SK-N-SH treated with all-trans-retinoic acid at 6 μM for 48 hours (cell line): ENCODE measurements at regions not wholly inside any gene's neighbourhood (a gene's known extent, or its start where the extent isn't known, plus 50 kb on each side); places are given as distances from the start of the nearest gene placed in this dataset.

Source experiments
- ATAC-seq: fragments of 200-7000 bp; cut with Tn5 transposase; 3 replicates; pipeline ENCODE4 v1.9.1; 2020; ENCODE audit warnings: mild to moderate bottlenecking, moderate library complexity
- ARNTL ChIP-seq: fragments of 450-650 bp; formaldehyde crosslinking; IDR thresholded peaks from 2 replicates; pipeline ENCODE4 v1.5.0; 2020; ENCODE audit warnings: low read depth, mild to moderate bottlenecking, moderate library complexity, borderline replicate concordance
- BACH2 ChIP-seq: fragments of 250-450 bp; sonication (Bioruptor Pico); IDR thresholded peaks from 2 replicates; pipeline ENCODE4 v1.9.0; 2021; ENCODE audit warnings: mild to moderate bottlenecking, borderline replicate concordance
- CSDC2 ChIP-seq: fragments of 250-450 bp; sonication (Bioruptor Pico); IDR thresholded peaks from 2 replicates; pipeline ENCODE4 v1.5.0; 2020; ENCODE audit warnings: mild to moderate bottlenecking, moderate library complexity
- ESRRG ChIP-seq: fragments of 250-450 bp; sonication (Bioruptor Pico); IDR thresholded peaks from 2 replicates; pipeline ENCODE4 v1.6.1; 2021; ENCODE audit warnings: mild to moderate bottlenecking
- GLIS3 ChIP-seq: fragments of 250-450 bp; sonication (Bioruptor Pico); IDR thresholded peaks from 2 replicates; pipeline ENCODE4 v1.5.0; 2020; ENCODE audit warnings: mild to moderate bottlenecking, moderate library complexity
- ISL1 ChIP-seq: fragments of 250-450 bp; sonication (Bioruptor Pico); IDR thresholded peaks from 2 replicates; pipeline ENCODE4 v2.1.2; 2022; ENCODE audit warnings: mild to moderate bottlenecking, moderate library complexity
- OSR1 ChIP-seq: fragments of 250-450 bp; sonication (Bioruptor Pico); IDR thresholded peaks from 2 replicates; pipeline ENCODE4 v1.8.0; 2022; ENCODE audit warnings: moderate library complexity, mild to moderate bottlenecking, inconsistent platforms
- PATZ1 ChIP-seq: fragments of 250-450 bp; sonication (Bioruptor Pico); IDR thresholded peaks from 2 replicates; pipeline ENCODE4 v1.8.0; 2020; ENCODE audit warnings: mild to moderate bottlenecking, moderate library complexity, borderline replicate concordance
- PPARA ChIP-seq: fragments of 250-450 bp; sonication (Bioruptor Pico); IDR thresholded peaks from 2 replicates; pipeline ENCODE4 v1.5.0; 2020; ENCODE audit warnings: mild to moderate bottlenecking, borderline replicate concordance
- SNAI2 ChIP-seq: fragments of 250-450 bp; sonication (Bioruptor Pico); IDR thresholded peaks from 2 replicates; pipeline ENCODE4 v1.5.0; 2020; ENCODE audit warnings: mild to moderate bottlenecking, moderate library complexity
- TCF4 ChIP-seq: fragments of 250-450 bp; sonication (Bioruptor Pico); IDR thresholded peaks from 2 replicates; pipeline ENCODE4 v1.8.0; 2021; ENCODE audit warnings: mild to moderate bottlenecking, moderate library complexity, borderline replicate concordance
- TOX ChIP-seq: fragments of 250-450 bp; sonication (Bioruptor Pico); IDR thresholded peaks from 2 replicates; pipeline ENCODE4 v1.8.0; 2021; ENCODE audit warnings: mild to moderate bottlenecking, moderate library complexity, borderline replicate concordance
- TSHZ2 ChIP-seq: fragments of 250-450 bp; sonication (Bioruptor Pico); IDR thresholded peaks from 2 replicates; pipeline ENCODE4 v1.5.0; 2020; ENCODE audit warnings: mild to moderate bottlenecking, moderate library complexity
- ZC3H10 ChIP-seq: fragments of 250-450 bp; sonication (Bioruptor Pico); IDR thresholded peaks from 2 replicates; pipeline ENCODE4 v1.5.1; 2021; ENCODE audit warnings: mild to moderate bottlenecking, moderate library complexity
- ZFP3 ChIP-seq: fragments of 250-450 bp; sonication (Bioruptor Pico); IDR thresholded peaks from 2 replicates; pipeline ENCODE4 v1.5.0; 2020; ENCODE audit warnings: mild to moderate bottlenecking, moderate library complexity
- ZFP30 ChIP-seq: fragments of 450-650 bp; formaldehyde crosslinking; IDR thresholded peaks from 2 replicates; pipeline ENCODE4 v1.5.0; 2022; ENCODE audit warnings: mild to moderate bottlenecking, moderate library complexity
- ZNF565 ChIP-seq: fragments of 450-650 bp; formaldehyde crosslinking; conservative IDR thresholded peaks from 2 replicates; pipeline ENCODE4 v1.5.0; 2020; ENCODE audit warnings: low read depth, mild to moderate bottlenecking, moderate library complexity
- ZNF70 ChIP-seq: fragments of 450-650 bp; formaldehyde crosslinking; IDR thresholded peaks from 2 replicates; pipeline ENCODE4 v1.5.0; 2020; ENCODE audit warnings: mild to moderate bottlenecking, moderate library complexity
- ZNF8 ChIP-seq: fragments of 450-650 bp; formaldehyde crosslinking; IDR thresholded peaks from 2 replicates; pipeline ENCODE4 v1.5.0; 2020; ENCODE audit warnings: mild to moderate bottlenecking, moderate library complexity
- TF ChIP-seq, protein P1 (sequence below): fragments of 250-450 bp; sonication (Bioruptor Pico); IDR thresholded peaks from 2 replicates; pipeline ENCODE4 v1.5.1; 2020; ENCODE audit warnings: low read depth, mild to moderate bottlenecking, moderate library complexity

DNA sequence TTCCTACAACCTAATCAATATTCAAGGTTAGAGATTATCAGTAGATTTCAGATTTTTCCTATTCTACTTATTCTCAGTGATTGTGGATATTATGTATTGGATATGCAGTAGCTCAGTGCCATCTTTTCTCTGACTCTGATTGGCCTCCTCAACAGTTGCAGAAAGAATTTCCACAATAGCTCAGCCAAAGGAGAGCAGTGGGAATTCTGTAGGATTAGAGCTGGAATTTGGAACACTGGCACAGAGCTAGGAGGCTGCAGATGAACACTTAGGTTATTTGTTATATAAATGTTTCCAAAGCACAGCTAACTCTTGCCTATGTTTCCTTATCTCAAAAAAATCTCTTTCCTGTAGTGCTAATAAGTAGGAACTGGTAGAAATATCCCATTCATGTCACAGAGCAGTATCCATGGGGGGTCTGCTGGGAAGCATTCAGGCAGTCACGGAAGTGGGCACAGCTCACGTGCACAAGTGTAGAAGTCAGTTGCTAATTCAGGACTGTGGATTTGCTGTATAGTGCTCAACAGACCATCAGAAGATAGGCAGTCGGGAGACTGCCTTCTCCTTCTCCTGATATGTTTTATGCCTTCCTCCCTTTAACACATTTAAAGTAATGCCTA lies 116.2 kb upstream of the TMEM260 start:
- TF ChIP-seq ZNF565 (CRISPR knock-in tag), result no peak
- TF ChIP-seq ZNF70 (CRISPR knock-in tag), result no peak
- no peak for TF ChIP-seq ESRRG (CRISPR knock-in tag)
- no peak for TF ChIP-seq PPARA
- no peak for TF ChIP-seq GLIS3 (CRISPR knock-in tag)
- TF ChIP-seq SNAI2, result no peak
- TF ChIP-seq ZFP3, result no peak
- no peak for ATAC-seq

- no peak for ATAC-seq
- TF ChIP-seq ZFP30 (CRISPR knock-in tag), result no peak
- no peak for TF ChIP-seq GLIS3 (CRISPR knock-in tag)
- no peak for TF ChIP-seq PATZ1 (CRISPR knock-in tag)
- TF ChIP-seq ZNF70 (CRISPR knock-in tag), result no peak
- no peak for TF ChIP-seq PPARA
- no peak for TF ChIP-seq SNAI2
- TF ChIP-seq ISL1 (CRISPR knock-in tag), result no peak
- TF ChIP-seq ARNTL (CRISPR knock-in tag), result no peak
Observed at GRCh38 chr14:56471056-56471455, 108.5 kb upstream of the TMEM260 start.

DNA sequence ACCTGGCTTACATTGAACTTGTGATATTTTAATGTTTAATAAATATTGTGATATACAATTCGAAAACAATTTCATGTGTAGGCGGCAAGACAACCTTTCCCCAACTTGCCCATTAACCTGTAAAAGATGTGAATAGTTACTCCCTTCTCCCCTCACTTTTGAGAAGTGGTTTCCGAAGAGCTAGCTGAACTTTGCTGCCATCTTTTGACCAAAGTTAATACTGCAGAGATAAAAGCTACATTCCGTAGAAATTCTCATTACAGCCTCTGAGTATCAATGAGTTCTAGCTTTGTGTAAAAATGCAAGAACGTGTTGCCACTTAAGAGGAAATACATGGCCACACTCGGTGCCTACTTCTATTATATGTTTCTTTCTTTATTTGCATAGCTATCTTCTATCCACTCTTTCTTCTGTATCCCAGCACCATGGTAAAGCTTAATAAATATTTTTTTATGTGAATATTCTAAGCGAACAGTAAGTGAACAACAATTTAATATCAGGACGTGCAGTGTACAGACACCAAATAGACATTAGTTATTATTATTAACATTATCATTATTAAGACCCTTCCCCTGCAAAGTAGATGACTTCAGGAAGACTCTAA lies 105.1 kb upstream of the TMEM260 start:
- ATAC-seq, result peak; percentile 71
- no peak for TF ChIP-seq ZNF565 (CRISPR knock-in tag)
- TF ChIP-seq CSDC2, result no peak
- TF ChIP-seq TSHZ2 (CRISPR knock-in tag), result no peak
- TF ChIP-seq ZC3H10, result no peak
- TF ChIP-seq ARNTL (CRISPR knock-in tag), result no peak
- no peak for TF ChIP-seq SNAI2
- TF ChIP-seq ZFP3, result no peak
- TF ChIP-seq ISL1 (CRISPR knock-in tag), result no peak
- TF ChIP-seq TCF4 (CRISPR knock-in tag), result no peak
- TF ChIP-seq PATZ1 (CRISPR knock-in tag), result no peak
- no peak for TF ChIP-seq ZFP30 (CRISPR knock-in tag)
- no peak for TF ChIP-seq TOX (CRISPR knock-in tag)
- no peak for TF ChIP-seq PPARA
- TF ChIP-seq, protein P1, sequence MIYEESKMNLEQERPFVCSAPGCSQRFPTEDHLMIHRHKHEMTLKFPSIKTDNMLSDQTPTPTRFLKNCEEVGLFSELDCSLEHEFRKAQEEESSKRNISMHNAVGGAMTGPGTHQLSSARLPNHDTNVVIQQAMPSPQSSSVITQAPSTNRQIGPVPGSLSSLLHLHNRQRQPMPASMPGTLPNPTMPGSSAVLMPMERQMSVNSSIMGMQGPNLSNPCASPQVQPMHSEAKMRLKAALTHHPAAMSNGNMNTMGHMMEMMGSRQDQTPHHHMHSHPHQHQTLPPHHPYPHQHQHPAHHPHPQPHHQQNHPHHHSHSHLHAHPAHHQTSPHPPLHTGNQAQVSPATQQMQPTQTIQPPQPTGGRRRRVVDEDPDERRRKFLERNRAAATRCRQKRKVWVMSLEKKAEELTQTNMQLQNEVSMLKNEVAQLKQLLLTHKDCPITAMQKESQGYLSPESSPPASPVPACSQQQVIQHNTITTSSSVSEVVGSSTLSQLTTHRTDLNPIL, result no peak
- TF ChIP-seq ESRRG (CRISPR knock-in tag), result no peak
- no peak for TF ChIP-seq ZNF8 (CRISPR knock-in tag)
- TF ChIP-seq ZNF70 (CRISPR knock-in tag), result no peak
- no peak for TF ChIP-seq BACH2 (CRISPR knock-in tag)
- TF ChIP-seq OSR1, result no peak
- TF ChIP-seq, all 23 proteins: peak for 0
